HFFc6 (cell line): ENCODE measurements at regions not wholly inside any gene's neighbourhood (a gene's known extent, or its start where the extent isn't known, plus 50 kb on each side); places are given as distances from the start of the nearest gene placed in this dataset.

Source experiments
- DNase-seq: peaks from one replicate; pipeline ENCODE4 v3.0.0-alpha.2; 2018
- H3K27ac Mint-ChIP-seq: 2 replicates; pipeline ENCODE4 v1.8.0; 2020; ENCODE audit warnings: mild to moderate bottlenecking, mixed read lengths
- H3K27me3 Mint-ChIP-seq: 2 replicates; pipeline ENCODE4 v1.8.0; 2021; ENCODE audit warnings: mild to moderate bottlenecking, moderate library complexity, mixed read lengths; ENCODE audit not compliant: insufficient read depth
- H3K36me3 Mint-ChIP-seq: 2 replicates; pipeline ENCODE4 v1.8.0; 2021; ENCODE audit warnings: low read depth, mixed read lengths
- H3K4me1 Mint-ChIP-seq: 2 replicates; pipeline ENCODE4 v1.8.0; 2020; ENCODE audit warnings: low read depth, mixed read lengths
- H3K4me3 Mint-ChIP-seq: 2 replicates; pipeline ENCODE4 v1.8.0; 2020; ENCODE audit warnings: mild to moderate bottlenecking, moderate library complexity, mixed read lengths
- H3K9me3 Mint-ChIP-seq: 2 replicates; pipeline ENCODE4 v1.8.0; 2020; ENCODE audit warnings: mild to moderate bottlenecking, mixed read lengths
- CTCF ChIP-seq: fragments of 200-600 bp; sonication (generic); IDR thresholded peaks from 2 replicates; pipeline ENCODE4 v1.5.0; 2021; ENCODE audit warnings: antibody characterized with exemption, mild to moderate bottlenecking

- no peaks in the 10 kb centered on the region; the same call in 1 of the 2 replicates for H3K36me3 Mint-ChIP-seq
- H3K4me1 Mint-ChIP-seq: no peaks in the 10 kb centered on the region
- no peak overlapping the region for H3K4me3 Mint-ChIP-seq
- H3K9me3 Mint-ChIP-seq: peaks cover 17% of the 10 kb centered on the region
- no peak for TF ChIP-seq CTCF
- no peaks in the 10 kb centered on the region for H3K27me3 Mint-ChIP-seq
- DNase-seq: no peak
- no peak overlapping the region for H3K27ac Mint-ChIP-seq
Observed at GRCh38 chr3:80521081-80521480, 753.3 kb upstream of the ROBO1 start.

DNA sequence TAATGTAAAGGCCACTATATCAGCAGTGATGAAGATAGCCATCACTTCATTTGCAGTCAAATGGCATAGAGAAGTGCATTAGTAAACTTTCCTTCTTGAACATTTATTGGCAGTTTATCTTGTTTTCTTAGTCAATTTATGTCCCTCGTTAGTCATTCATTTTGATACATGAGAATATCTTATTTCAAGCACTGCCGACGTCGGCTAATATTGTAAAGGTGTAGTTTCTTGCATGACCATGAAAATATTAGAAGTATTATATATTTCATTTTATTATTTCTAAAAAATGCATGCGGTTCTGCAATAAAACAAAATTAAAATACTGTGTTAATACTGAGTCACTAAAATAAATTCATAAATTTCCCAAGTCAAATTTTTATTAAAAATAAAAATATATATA lies 751.6 kb upstream of the ROBO1 start:
- no peaks in the 10 kb centered on the region for H3K27me3 Mint-ChIP-seq

GRCh38 chr3:80496452-80496851 lies 728.7 kb upstream of the ROBO1 start:
- no peak overlapping the region for H3K27ac Mint-ChIP-seq
- TF ChIP-seq CTCF: no peak
- H3K4me1 Mint-ChIP-seq: no peaks in the 10 kb centered on the region
- no peak overlapping the region for H3K4me3 Mint-ChIP-seq
- H3K36me3 Mint-ChIP-seq: no peaks in the 10 kb centered on the region
- peaks cover 27% of the 10 kb centered on the region for H3K9me3 Mint-ChIP-seq
- no peaks in the 10 kb centered on the region for H3K27me3 Mint-ChIP-seq
- DNase-seq: no peak

More for the DNA sequence above, 751.6 kb upstream of the ROBO1 start:
- Mint-ChIP-seq H3K9me3 (peaks cover 17% of the 10 kb centered on the region), H3K27ac (no peak overlapping the region), H3K36me3 (no peaks in the 10 kb centered on the region; the same call in 1 of the 2 replicates), H3K4me3 (no peak overlapping the region), H3K4me1 (no peaks in the 10 kb centered on the region)
- no peak for TF ChIP-seq CTCF
- DNase-seq: no peak

DNA sequence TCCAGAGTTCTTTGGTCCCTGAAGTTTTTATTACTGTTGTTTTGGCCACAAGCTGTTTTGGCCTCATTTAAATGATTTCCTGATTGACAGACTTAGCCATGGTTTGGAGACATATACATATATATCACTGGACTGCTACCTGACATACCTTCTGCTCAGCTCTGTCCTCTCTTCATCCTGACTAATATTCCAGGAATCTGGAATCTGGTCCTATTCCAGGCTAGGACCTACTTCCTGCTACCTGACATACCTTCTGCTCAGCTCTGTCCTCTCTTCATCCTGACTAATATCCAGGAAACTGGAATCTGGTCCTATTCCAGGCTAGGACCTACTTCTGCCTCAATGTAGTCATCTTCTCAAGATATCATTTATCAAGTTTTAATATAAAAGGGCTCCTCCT lies 724.4 kb upstream of the ROBO1 start:
- no peak overlapping the region for H3K27ac Mint-ChIP-seq

DNA sequence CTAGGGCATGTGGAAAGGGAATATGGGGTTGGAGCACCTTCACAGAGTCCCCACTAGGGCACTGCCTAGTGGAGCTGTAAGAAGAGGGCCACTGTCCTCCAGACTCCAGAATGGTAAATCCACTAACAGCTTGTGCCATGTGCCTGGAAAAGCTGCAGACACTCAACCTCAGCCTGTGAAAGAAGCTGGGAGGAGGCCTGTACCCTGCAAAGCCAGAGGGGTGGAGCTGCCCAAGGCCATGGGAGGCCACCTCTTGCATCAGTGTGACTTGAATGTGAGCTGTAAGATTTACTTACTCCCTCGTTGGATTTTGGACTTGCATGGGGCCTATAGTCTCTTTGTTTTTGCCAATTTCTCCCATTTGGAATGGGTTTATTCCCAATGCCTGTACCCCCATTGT lies 705.2 kb upstream of the ROBO1 start:
- TF ChIP-seq CTCF: no peak
- DNase-seq: no peak

More for the DNA sequence above, 724.4 kb upstream of the ROBO1 start:
- Mint-ChIP-seq H3K27me3 (no peaks in the 10 kb centered on the region), H3K4me1 (no peaks in the 10 kb centered on the region), H3K4me3 (no peak overlapping the region), H3K9me3 (peaks cover 19% of the 10 kb centered on the region), H3K36me3 (no peaks in the 10 kb centered on the region)
- no peak for TF ChIP-seq CTCF
- DNase-seq: no peak

GRCh38 chr3:80472459-80472858 lies 704.7 kb upstream of the ROBO1 start:
- no peak overlapping the region for H3K27ac Mint-ChIP-seq
- H3K27me3 Mint-ChIP-seq: no peaks in the 10 kb centered on the region
- no peak for DNase-seq
- no peak overlapping the region for H3K4me3 Mint-ChIP-seq
- H3K36me3 Mint-ChIP-seq: no peaks in the 10 kb centered on the region; the same call in 1 of the 2 replicates
- peaks cover 22% of the 10 kb centered on the region for H3K9me3 Mint-ChIP-seq
- no peak for TF ChIP-seq CTCF
- no peaks in the 10 kb centered on the region for H3K4me1 Mint-ChIP-seq

More for the DNA sequence above, 705.2 kb upstream of the ROBO1 start:
- H3K4me1 Mint-ChIP-seq: no peaks in the 10 kb centered on the region
- no peak overlapping the region for H3K27ac Mint-ChIP-seq
- H3K36me3 Mint-ChIP-seq: no peaks in the 10 kb centered on the region; the same call in 1 of the 2 replicates
- peaks cover 20% of the 10 kb centered on the region for H3K9me3 Mint-ChIP-seq
- no peak overlapping the region for H3K4me3 Mint-ChIP-seq
- no peaks in the 10 kb centered on the region for H3K27me3 Mint-ChIP-seq
